HG02885 (cell line): ENCODE measurements at regions not wholly inside any gene's neighbourhood (a gene's known extent, or its start where the extent isn't known, plus 50 kb on each side); places are given as distances from the start of the nearest gene placed in this dataset.

Experiments used
- ATAC-seq: cut with Tn5 transposase; IDR thresholded peaks from one replicate; pipeline ENCODE4 v1.9.1; 2021; ENCODE audit warnings: mild to moderate bottlenecking; ENCODE audit not compliant: unreplicated experiment, poor library complexity

DNA sequence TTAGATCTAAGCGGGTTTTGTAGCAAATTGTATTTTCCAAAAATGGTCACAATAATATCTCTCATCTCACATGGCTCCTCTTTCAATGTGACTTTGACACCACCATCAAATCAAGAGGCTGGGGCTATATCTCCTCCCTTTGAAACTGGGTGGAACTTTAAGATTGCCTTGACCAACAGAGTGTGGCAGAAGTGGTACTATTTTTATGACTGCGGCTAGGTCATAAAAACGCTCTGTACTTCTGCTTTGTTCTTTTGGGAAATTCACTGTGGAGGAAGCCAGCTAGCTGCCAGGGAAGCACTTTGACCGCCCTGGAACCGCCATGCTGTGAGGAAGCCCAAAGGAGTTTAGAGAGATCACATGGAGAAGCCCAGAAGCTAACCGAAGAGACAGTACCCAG is 50.7 kb upstream of the ACOT11 start:
- no peak for ATAC-seq

DNA sequence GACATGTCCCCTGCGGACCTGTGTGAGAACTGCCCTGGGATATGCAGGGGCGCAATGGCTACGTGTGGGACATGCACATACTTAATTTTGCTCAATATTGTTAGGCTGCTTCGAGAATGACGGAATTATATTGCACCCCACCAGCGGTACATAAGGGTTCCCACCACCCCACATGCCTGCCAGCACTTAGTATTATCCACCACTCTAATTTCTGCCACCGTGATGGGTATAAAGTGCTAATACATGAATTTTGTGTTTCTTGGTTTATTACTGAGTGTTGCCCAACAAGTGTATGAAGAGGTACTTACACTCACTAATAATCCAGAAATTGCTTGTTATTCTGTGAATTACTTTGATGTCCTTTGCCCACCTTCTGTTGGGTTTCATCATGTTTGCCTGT is 52.1 kb upstream of the ACOT11 start:
- no peak for ATAC-seq

DNA sequence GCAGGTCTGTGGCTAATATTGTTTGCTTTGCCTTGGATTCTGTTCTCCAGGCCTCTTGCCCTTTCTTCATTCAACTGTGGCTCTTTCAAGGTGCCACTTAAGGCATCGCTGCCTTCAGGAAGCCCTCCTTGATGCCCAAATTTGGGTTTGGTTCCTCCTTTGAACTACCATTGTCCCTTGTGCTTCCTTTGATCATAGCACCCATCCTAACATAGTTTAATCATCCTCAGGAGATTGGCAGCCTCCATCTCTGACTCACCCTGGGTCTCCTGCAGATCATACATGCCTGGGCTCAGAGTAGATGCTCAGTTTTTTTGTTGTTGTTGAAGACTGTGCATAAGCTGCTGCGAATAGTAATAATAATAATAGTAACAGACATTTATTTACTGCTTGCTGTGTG is 54.4 kb upstream of the ACOT11 start:
- no peak for ATAC-seq

DNA sequence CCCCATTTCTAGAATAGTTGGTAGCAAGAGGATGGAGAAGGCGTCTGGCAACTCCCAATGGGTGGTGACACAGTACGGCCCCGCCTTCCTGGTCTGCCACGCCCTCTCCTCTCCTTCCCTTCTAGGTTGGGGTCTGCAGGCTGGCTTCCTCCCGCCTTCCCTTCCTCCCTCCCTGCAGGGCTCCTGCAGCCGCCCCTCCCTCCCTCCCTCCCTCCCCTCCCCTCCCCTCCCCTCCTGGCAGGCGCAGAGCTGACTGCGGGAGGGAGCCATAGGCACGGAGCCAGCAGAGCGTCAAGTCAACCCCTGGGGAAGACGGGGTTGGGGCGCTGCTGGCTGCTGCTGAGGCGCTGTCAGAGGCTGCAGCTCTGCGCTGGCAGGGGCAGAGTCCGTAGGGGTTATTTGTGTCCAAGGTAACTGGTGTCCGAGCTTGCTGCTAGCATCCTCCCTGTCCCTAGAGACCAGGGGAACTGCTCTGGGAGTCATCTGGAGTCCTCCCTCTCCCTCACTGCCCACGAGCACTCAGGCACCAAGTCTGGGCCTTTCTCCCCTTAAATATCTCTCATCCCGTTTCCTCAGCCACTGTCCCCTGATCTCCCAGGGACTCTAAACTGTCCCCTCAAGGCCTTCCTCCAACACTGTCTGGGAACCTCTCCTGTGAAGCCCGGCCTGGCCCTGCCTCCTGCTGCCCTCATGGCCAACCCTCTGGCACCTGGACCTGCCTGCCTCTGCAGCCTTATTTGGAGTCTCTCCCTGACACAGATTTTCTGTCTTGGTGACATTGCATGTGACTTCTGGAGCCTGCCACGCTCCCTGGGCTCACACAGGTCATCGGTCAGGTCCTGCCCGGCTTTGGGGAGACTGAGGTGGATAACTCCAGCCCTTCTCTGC is 57.4 kb upstream of the ACOT11 start:
- no peak for ATAC-seq

DNA sequence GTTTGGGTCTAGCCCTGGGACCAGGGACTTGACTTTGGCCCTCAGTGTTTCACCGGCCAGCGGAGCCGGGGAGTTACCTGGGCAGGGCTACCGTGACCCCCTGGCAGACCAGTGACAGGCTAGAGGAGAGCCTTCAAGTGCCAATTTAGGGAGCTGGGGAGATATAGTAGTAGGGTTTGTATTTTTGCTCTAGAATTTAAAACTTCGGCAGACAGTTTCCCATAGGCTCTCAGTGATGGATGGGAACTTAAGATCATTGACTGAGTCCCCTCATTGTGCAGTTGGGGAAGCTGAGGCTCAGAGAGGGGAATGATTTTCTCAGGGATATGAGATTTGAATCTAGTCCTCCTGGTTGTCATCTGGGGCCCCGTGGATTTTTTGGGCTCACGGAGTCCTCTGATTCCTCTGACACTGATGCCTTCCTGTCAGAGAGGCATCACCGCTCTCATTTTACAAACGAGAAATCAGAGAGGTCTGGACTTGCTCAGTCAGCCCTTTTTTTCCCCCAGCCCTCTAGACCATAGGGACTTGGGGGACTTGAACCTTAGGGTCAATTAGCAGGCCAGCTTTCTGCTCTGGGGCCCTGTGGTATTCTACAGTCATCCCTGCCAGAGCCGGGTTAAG is 58.3 kb upstream of the ACOT11 start:
- ATAC-seq: no peak

DNA sequence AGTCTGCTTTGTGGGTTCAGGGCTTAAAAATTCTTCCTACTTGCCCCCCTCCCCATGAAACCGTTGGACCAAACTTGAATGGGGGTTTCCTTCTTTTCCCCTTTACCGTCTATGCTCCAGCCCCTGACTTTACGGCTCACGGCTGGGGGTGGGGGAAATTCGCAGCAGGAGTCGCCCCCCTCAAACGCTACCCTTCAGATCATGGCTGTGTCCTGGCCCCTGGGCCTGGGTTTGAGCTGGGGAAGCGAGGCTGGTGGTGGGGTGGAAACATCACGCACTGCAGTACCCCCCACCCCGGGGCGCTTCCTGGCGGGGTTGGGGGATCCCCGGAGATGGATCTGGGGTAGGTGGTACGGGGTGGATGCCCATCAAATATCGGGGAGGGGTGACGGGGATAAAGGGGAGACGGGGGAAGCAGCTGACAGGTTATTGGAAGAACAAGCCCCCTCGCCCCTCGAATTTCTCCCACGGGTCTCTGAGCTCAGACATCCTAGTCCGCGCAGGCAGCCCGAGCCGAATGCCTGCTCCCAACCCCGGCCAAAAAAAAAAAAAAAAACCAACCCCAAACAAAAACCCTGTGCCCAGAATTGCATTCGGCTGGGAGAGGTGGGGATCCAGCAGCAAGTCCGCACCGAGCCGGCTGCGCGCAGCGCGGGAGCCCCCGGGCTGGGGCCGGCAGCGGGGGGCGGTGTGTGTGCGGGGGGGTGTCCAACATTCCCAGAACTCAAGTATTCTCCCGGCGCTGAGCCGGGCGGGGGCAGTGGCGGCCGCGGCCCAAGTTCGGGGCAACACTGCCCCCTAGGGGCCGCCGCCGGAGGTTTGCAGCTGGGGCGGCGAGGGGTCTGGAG is 59.0 kb upstream of the ACOT11 start:
- peak; percentile 75 for ATAC-seq

DNA sequence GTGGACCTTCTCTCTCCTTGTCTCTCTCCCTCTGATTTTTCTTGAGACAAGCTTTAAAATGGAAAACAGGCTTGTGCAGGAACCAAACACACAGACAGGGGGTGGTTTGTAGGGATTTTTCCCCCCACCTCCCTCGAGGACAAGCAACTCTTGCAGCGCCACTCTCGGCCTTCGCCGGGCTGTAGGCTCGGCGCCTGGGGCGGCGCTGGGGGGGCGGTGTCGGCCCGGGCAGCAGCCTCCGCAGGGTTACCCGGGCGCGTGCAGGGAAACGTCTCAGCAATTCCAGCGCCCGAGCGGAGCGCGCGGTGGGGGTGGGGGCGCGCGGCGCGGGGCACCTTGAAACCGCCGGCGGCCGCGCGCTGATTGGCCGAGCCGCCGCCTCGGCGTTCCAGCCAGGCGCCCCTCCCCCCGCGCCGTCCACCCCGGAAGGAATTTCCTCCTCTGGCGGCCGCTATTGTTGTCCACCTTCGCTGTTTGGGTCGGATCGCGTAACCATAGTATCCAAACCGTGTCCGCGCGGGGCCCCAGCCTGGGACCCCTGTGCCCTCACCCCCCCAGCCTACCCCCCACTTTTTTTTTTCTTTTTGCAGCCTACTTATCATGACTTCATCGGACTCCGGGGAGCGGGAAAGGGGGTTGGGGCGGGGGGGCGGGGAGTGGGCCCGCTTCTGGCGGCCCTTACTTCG is 59.8 kb upstream of the ACOT11 start:
- peak; percentile 48 for ATAC-seq

DNA sequence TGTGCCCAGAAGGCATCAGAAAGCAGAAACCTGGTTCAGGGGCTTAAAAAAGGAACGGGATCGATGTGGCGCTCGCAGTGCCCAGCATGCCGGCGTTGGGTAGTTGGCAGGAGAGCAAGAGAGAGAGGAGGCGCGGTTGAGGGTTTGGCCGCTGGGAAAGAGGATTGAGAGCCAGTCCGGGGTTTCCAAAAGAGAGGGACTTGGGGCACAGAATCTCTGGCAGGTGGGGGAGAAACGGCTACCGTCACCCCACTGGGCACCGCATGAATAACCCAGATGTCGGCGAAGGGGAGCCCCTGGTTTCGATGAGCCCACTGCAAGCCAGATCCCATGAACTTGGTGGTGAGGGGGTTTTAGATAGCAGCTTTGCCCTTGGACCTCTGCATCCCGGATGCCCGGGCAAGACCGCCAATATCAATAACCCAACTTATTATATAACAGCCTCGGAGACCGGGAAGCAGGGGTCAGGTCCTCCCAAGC is 60.4 kb upstream of the ACOT11 start:
- ATAC-seq: no peak

DNA sequence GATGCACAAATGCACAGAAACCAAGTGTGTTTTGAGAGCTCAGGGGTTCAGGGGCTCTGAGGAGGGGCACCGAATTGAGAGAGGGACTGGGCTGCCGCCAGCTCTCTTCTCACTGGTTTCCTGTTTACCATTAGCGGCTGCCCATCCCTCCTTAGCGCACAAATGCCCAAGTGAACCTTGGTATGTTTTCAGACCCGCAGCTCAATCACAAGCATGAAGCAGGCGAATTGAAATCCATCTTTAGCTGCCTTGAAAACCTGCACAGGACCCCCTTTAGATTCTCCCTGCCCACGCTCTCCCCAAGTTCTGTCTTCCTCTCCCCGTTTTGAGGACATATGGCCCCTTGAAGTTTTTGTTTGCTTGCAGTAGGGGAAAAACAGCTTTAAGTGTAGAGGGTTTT is 61.1 kb upstream of the ACOT11 start:
- ATAC-seq: no peak

DNA sequence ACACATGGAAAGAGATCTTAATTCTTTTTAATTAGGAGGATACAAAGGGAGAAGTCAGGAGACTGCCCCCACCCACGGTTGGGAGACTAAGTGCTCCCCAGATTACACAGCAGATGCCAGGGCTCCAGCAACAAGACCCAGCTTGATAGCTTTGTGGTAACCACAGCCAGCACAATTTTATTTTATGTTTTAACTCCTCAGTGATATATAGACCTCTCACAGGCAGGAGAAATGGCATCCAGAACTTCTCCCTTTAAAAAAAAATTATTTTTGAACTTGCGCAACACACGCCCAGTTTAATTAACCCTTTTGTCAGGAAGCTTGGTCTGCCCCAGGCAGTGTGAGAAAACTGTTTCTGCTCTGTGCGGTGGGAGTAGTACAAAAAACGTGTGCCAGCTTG is 62.6 kb upstream of the ACOT11 start:
- no peak for ATAC-seq

DNA sequence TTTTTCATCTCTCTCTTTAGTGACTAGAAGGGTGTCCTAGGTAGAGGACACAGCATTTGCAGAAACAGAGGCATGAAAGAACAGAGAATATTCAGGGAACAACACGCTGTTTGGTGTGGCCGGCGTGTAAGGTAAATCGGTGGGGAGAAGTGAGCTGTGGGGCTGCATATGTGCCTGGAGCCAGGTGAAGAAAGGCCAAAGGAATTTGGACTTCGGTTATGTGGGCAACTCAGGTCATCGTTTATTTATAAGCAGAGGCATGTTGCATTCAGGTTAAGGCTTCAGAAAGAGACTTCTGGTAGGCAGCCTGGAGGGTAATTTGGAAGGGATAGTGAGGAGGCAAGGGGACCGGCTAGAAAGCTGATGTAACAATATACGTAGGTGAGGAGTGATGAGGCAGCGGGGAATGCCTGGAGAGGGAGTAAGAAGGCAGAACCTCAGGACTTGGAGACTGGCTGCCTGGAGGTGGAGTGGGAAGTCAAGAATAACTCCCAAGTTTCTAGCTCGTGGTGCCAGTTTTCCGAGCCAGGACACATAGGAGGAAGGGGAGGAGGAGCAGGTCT is 64.1 kb upstream of the ACOT11 start:
- no peak for ATAC-seq

DNA sequence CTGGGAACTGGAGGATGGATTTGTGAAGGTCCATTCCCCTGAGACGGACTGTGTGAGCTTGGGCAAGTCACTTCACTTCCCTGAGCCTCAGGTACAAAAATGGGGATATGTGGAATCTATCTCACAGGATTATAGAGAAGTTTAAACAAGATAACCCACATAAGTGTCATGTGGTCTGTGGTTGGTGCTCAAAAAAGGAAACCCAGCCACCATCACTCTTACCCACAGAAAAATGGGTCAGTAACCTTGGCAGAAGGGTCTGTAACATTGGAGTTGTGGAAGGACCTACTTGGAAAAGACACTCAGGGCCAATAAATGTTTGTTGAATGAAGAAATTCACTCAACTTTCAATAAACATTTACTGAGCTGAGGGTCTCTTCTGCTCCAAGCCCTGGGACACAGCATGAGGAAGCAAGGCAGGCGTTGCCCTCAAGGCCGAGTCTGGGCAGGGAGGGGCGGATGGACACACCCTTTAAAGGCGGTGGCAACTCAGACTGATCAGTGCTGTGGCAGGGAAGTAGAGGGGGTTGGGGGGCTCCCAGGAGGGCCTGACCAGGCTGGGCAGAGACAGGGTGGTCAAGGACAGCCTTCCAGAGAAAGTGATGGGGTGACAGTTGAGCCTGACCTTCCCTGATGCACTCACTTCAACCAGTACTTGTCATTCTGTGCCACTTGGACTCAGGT is 66.7 kb upstream of the ACOT11 start:
- ATAC-seq: no peak

DNA sequence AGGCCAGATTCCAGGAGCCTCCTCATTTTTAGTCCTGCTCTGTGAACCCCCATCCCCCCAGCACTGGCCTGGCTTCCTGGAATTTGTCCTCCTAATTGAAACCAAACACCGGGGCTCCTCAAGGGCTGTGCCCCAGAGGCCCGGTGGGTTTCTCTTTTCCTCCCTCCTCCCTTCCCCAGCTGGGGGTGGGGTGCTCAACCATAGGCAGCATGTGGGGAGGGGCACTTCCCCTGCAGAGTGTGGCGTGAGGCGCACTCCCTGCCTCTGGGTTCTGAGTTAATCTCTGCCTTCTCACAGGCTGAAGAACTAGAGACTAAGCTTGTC is 67.5 kb upstream of the ACOT11 start:
- no peak for ATAC-seq

DNA sequence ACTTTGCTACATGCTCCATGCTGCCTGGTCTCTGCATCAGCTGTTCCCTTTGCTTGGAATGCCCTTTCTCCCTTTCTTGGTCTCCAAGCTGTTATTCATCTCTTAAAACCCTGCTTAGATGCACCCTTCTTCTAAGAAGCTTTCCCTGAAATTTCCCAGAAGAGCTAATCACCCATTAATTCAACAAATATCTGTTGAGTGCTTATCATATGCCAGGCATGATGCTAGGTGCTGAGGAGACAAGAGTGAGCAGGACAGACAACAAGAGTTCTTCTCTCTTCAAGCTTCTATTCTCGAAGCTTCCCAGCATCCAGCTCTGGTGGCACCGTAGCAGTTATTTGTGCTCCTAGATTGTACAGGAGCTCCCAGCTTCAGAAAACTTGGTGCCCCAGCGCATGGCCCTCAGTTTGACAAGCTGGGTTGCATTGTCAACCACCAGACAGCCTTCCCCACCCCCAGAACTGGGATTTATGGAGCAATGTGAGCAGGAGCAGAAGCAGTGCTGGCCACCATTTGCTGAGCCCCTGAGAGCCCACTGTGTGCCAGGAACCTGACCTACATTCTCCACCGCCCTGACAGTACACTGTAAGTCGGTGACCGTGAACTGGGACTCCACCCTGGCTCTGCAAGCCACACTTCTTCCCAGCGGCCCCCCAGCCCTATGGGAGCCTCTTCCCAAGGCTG is 68.0 kb upstream of the ACOT11 start:
- ATAC-seq: no peak

DNA sequence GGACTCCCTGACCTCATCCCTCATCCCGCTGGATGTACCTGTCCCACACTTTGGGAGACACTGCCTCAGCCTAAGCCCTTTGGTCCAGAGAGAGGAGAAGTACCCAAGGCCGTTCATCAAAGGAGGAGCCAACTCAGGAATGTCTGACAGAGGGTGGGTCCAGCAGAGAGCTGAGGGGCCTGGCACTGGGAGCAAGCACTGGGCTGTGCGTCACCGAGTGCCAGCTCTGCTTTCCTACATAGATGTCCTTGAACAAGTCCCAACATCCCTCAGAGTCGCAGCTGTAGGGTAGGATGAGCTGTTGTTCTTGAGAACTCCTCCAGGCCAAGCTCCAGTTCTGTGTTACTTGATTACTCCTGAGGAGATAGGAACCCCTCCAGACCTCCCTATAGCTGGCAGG is 68.8 kb upstream of the ACOT11 start:
- no peak for ATAC-seq

DNA sequence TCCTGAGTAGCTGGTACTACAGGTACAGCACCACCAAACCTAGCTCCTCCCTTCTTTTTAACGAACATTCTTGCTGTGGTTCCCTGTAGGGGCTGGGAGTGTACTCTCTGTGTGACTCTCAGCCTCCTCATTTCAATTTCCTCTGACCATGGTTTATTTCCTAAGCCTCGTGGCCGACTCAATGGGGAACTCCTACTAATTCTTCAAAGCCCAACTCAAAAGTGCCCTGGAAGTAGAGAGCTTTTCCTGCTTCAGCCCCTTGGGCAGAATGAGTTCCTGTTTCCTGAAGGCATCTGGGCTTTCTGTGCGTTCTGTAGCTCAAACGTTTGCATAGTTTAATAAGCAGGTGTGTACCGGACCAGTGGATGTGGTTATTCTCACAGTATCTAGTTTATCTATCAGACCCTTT is 70.9 kb upstream of the ACOT11 start:
- ATAC-seq: no peak

DNA sequence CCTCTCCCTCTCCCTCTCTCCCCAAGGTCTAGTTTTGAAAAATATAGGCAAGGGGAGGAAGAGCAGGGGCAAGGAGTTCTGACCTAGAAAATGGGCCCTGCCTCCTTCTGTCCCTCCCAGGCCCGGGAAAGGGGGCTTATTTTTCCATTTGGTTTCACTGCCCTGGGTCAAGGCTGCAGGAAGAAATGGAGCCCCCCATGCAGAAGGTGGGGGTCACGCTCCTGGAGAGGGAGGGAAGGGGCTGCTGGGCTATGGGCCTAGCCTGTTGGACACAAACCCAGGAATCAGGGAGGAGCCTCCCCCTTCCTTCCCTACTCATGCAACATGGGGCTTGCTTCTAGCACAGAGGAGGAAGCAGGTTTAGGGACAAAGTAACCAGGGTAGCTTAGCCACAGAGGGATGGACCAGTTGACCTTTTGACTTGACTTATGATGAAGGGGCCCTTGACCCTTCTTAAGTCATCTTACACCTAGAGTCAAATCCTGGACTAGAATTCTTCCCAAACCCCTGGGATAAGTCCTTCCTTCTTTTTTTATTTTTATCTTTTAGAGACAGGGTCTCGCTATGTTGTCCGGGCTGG is 70.4 kb upstream of the SSBP3 start:
- ATAC-seq: no peak

DNA sequence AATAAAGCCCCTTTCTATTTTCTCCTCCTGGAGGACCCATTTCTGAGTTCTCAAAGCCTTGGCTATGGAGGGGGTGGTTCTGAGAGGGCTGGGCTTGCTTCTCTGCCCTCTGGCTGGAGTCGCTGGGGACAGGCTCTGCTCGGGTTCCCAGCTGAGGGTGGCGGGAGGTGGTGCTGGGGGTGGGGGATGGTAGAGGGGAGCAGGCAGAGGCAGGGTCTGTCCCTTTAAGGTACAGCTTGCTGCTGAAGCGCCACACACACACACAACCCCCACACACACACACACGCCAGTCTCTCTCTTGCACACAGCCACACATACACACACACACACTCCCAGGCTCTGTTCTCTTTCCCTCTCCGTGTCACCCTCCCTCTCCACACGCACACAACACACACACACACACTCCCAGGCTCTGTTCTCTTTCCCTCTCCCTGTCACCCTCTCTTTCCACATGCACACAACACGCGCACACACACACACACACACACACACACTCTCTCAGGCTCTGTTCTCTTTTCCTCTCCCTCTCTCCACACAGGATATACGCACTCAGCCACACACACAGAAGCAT is 69.8 kb upstream of the SSBP3 start:
- ATAC-seq: no peak
